PC-9 (cell line): ENCODE measurements at regions not wholly inside any gene's neighbourhood (a gene's known extent, or its start where the extent isn't known, plus 50 kb on each side); places are given as distances from the start of the nearest gene placed in this dataset.

Experiments
- BruUV-seq: library from RNA; stranded (reverse); fragments of 400-500 nt; replicated peaks from 2 replicates; lab custom pipeline; 2021; lab: Mats Ljungman, UMichigan
- CTCF ChIA-PET: fragments of 300-600 bp; sonication (Branson Sonifier 250); formaldehyde crosslinking; loops from one replicate; lab custom pipeline; 2022; ENCODE audit warnings: antibody characterized with exemption; lab: Charles Lee
- POLR2A ChIA-PET: fragments of 300-600 bp; sonication (Branson Sonifier 250); formaldehyde crosslinking; loops from one replicate; lab custom pipeline; 2022; ENCODE audit warnings: antibody characterized with exemption; ENCODE audit not compliant: unreplicated experiment; lab: Charles Lee
- DNase-seq, 2 experiments: peaks; one replicate each; pipeline versions ENCODE4 v3.0.0 to v3.0.0-alpha.2; 2015 to 2022; ENCODE audit warnings: mixed read lengths in 1 of 2
- H2AFZ ChIP-seq: fragments of 200-600 bp; sonication (generic); 2 replicates; pipeline ENCODE4 v1.8.1; 2017; ENCODE audit warnings: antibody characterized with exemption
- H3F3A ChIP-seq: fragments of 200-600 bp; sonication (generic); 2 replicates; pipeline ENCODE4 v1.8.1; 2017; ENCODE audit warnings: antibody characterized with exemption, mild to moderate bottlenecking, low read depth; ENCODE audit not compliant: insufficient read depth
- H3K27ac ChIP-seq: fragments of 200-600 bp; sonication (generic); 2 replicates; pipeline ENCODE4 v1.6.1; 2016; ENCODE audit warnings: mixed run types
- H3K27me3 ChIP-seq: fragments of 200-600 bp; sonication (generic); 2 replicates; pipeline ENCODE4 v1.6.1; 2016; ENCODE audit warnings: low read depth, mixed run types; ENCODE audit not compliant: insufficient read depth
- H3K36me3 ChIP-seq: fragments of 200-600 bp; sonication (generic); 2 replicates; pipeline ENCODE4 v1.6.1; 2016; ENCODE audit warnings: low read depth, mixed run types
- H3K4me1 ChIP-seq: fragments of 200-600 bp; sonication (generic); replicated peaks from 2 replicates; pipeline ENCODE4 v1.6.1; 2016; ENCODE audit warnings: mixed run types; ENCODE audit not compliant: insufficient read depth
- H3K4me2 ChIP-seq: fragments of 200-600 bp; sonication (generic); 2 replicates; pipeline ENCODE4 v1.6.1; 2017; ENCODE audit warnings: mixed run types
- H3K4me3 ChIP-seq: fragments of 200-600 bp; sonication (generic); 2 replicates; pipeline ENCODE4 v1.6.1; 2016; ENCODE audit warnings: mixed run types
- H3K79me2 ChIP-seq: fragments of 200-600 bp; sonication (generic); 2 replicates; pipeline ENCODE4 v1.6.1; 2017; ENCODE audit warnings: low read depth, mixed run types
- H3K9me2 ChIP-seq: fragments of 200-600 bp; sonication (generic); 2 replicates; pipeline ENCODE4 v1.8.1; 2017; ENCODE audit warnings: mild to moderate bottlenecking; ENCODE audit not compliant: insufficient read depth
- H3K9me3 ChIP-seq: fragments of 200-600 bp; sonication (generic); 2 replicates; pipeline ENCODE4 v1.8.1; 2016; ENCODE audit warnings: low read depth; ENCODE audit not compliant: insufficient read depth
- H4K20me1 ChIP-seq: fragments of 200-600 bp; sonication (generic); 2 replicates; pipeline ENCODE4 v1.8.1; 2017; ENCODE audit not compliant: insufficient read depth
- CTCF ChIP-seq: fragments of 200-600 bp; sonication (generic); conservative IDR thresholded peaks from 2 replicates; pipeline ENCODE4 v1.6.1; 2017; ENCODE audit warnings: mixed run types, antibody characterized with exemption, mild to moderate bottlenecking, moderate library complexity
- EZH2 ChIP-seq: fragments of 200-600 bp; sonication (generic); IDR thresholded peaks from 2 replicates; pipeline ENCODE4 v1.8.0; 2017; ENCODE audit warnings: antibody characterized with exemption, low read depth
- intact Hi-C: fragments of 100-400 bp; cut with micrococcal nuclease; formaldehyde crosslinking; loops from one replicate; pipeline ENCODE4 v1.10.0; 2022; ENCODE audit not compliant: unreplicated experiment

- H3K9me3 ChIP-seq: peaks cover 13% of the 10 kb centered on the region
- no peaks in the 10 kb centered on the region for H3K79me2 ChIP-seq
- H3K36me3 ChIP-seq: no peaks in the 10 kb centered on the region
- TF ChIP-seq CTCF (no peak), EZH2 (no peak)
- DNase-seq: no peak
- BruUV-seq: no TSS peak
- no peaks in the 10 kb centered on the region for H3K9me2 ChIP-seq
- intact Hi-C loops: loop anchor here (5.0 kb wide), 3 partner anchors 63 to 172 kb away; no protein-coding TSS in a partner anchor
- no peak overlapping the region for H3K27ac ChIP-seq
- peaks cover 19% of the 10 kb centered on the region for H3F3A ChIP-seq
- H3K27me3 ChIP-seq: no peaks in the 10 kb centered on the region
- no peaks in the 10 kb centered on the region for H4K20me1 ChIP-seq
- no peak overlapping the region for H3K4me2 ChIP-seq
- ChIA-PET CTCF (interaction anchor here (0.6 kb wide), 1 partner anchor 196 kb away, joined by 6 read pairs; no protein-coding TSS in a partner anchor), POLR2A (no interaction called here)
- no peak overlapping the region for H2AFZ ChIP-seq
- H3K4me1 ChIP-seq: peaks cover 24% of the 10 kb centered on the region
- H3K4me3 ChIP-seq: no peak overlapping the region
Measured at GRCh38 chr2:172344159-172344558, 83.2 kb upstream of the ITGA6 start.

- H3K9me2 ChIP-seq: no peaks in the 10 kb centered on the region
- peaks cover 24% of the 10 kb centered on the region for H3K4me1 ChIP-seq
- intact Hi-C loops: no loop called here
- no peaks in the 10 kb centered on the region for H4K20me1 ChIP-seq
- ChIA-PET CTCF (no interaction called here), POLR2A (no interaction called here)
- no peak overlapping the region for H3K4me3 ChIP-seq
- no peaks in the 10 kb centered on the region for H3K79me2 ChIP-seq
- H3K9me3 ChIP-seq: peaks cover 13% of the 10 kb centered on the region
- H3K4me2 ChIP-seq: no peak overlapping the region
- no peaks in the 10 kb centered on the region for H3K27me3 ChIP-seq
- TF ChIP-seq EZH2 (no peak), CTCF (no peak)
- no peak overlapping the region for H3K27ac ChIP-seq
- H3K36me3 ChIP-seq: no peaks in the 10 kb centered on the region
- BruUV-seq: no TSS peak
- H2AFZ ChIP-seq: no peak overlapping the region
- H3F3A ChIP-seq: peaks cover 26% of the 10 kb centered on the region
- DNase-seq: no peak
Measured at GRCh38 chr2:172345956-172346555, 81.3 kb upstream of the ITGA6 start.

- intact Hi-C loops: no loop called here
- H3K9me2 ChIP-seq: no peaks in the 10 kb centered on the region
- H3K9me3 ChIP-seq: peaks cover 13% of the 10 kb centered on the region
- H4K20me1 ChIP-seq: no peaks in the 10 kb centered on the region
- peak overlapping the region; percentile 40 for H3K27ac ChIP-seq
- peak in 1 of 2 experiments; percentile 80 for DNase-seq
- no peak overlapping the region; the same call in 1 of the 2 replicates for H3K4me3 ChIP-seq
- H3K79me2 ChIP-seq: no peaks in the 10 kb centered on the region
- H3F3A ChIP-seq: peaks cover 26% of the 10 kb centered on the region
- peak overlapping the region; percentile 8; the same call in 1 of the 2 replicates for H2AFZ ChIP-seq
- ChIA-PET CTCF (no interaction called here), POLR2A (interaction anchor here (0.7 kb wide), 1 partner anchor 121 kb away, joined by 3 read pairs; no protein-coding TSS in a partner anchor)
- no TSS peak for BruUV-seq
- no peaks in the 10 kb centered on the region for H3K27me3 ChIP-seq
- no peak for TF ChIP-seq CTCF
- no peak for TF ChIP-seq EZH2
- H3K36me3 ChIP-seq: no peaks in the 10 kb centered on the region
- peaks cover 24% of the 10 kb centered on the region for H3K4me1 ChIP-seq
- H3K4me2 ChIP-seq: peak overlapping the region; percentile 65
Measured at GRCh38 chr2:172348555-172349288, 78.7 kb upstream of the ITGA6 start.
